ENCODE measurements at regions not wholly inside any gene's neighbourhood (a gene's known extent, or its start where the extent isn't known, plus 50 kb on each side); places are given as distances from the start of the nearest gene placed in this dataset.

DNA sequence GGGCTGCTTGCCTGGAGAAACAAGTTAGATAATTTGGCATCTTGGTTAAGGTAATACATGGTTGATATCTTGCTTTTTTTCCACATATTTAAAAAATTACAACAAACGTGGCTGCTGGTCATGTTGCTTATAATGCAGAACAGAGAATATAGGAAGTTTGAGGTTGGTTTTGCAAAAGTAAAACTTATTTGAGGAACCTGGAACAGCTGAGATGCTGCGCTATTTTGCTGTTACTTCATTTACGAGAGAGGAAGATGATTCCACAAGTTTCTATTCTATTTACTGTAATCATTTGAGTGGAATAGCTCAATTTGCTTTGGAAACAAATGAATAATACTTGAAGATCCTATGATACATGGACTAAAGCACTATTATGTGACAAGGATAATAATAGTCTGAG lies 118.9 kb downstream of the TMA16 start:
- TF ChIP-seq EP300 (IDR thresholded peaks at IDR 0.05) = no peak
- TF ChIP-seq, protein P1, sequence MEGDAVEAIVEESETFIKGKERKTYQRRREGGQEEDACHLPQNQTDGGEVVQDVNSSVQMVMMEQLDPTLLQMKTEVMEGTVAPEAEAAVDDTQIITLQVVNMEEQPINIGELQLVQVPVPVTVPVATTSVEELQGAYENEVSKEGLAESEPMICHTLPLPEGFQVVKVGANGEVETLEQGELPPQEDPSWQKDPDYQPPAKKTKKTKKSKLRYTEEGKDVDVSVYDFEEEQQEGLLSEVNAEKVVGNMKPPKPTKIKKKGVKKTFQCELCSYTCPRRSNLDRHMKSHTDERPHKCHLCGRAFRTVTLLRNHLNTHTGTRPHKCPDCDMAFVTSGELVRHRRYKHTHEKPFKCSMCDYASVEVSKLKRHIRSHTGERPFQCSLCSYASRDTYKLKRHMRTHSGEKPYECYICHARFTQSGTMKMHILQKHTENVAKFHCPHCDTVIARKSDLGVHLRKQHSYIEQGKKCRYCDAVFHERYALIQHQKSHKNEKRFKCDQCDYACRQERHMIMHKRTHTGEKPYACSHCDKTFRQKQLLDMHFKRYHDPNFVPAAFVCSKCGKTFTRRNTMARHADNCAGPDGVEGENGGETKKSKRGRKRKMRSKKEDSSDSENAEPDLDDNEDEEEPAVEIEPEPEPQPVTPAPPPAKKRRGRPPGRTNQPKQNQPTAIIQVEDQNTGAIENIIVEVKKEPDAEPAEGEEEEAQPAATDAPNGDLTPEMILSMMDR (IDR thresholded peaks at IDR 0.05) = no peak

Measured in suprapubic skin (tissue), 3 donors.